WTC11 (cell line): ENCODE measurements at regions not wholly inside any gene's neighbourhood (a gene's known extent, or its start where the extent isn't known, plus 50 kb on each side); places are given as distances from the start of the nearest gene placed in this dataset.

Experiments
- CBFB ChIP-seq: sonication (generic); formaldehyde crosslinking; IDR thresholded peaks from 2 replicates; pipeline ENCODE4 v1.8.1; 2022; ENCODE audit warnings: mild to moderate bottlenecking, low read depth, missing genetic modification reagents
- CREB1 ChIP-seq: sonication (generic); formaldehyde crosslinking; IDR thresholded peaks from 2 replicates; pipeline ENCODE4 v1.8.0; 2023; ENCODE audit warnings: mild to moderate bottlenecking, missing genetic modification reagents
- CREM ChIP-seq: sonication (generic); formaldehyde crosslinking; IDR thresholded peaks from 2 replicates; pipeline ENCODE4 v1.8.1; 2022; ENCODE audit warnings: mild to moderate bottlenecking, missing genetic modification reagents, moderate library complexity
- CTCF ChIP-seq: fragments of 200-600 bp; IDR thresholded peaks from 2 replicates; pipeline ENCODE4 v1.8.0; 2022; ENCODE audit warnings: antibody characterized with exemption
- ELF4 ChIP-seq: sonication (generic); formaldehyde crosslinking; IDR thresholded peaks from 2 replicates; pipeline ENCODE4 v1.8.1; 2022; ENCODE audit warnings: low read depth, mild to moderate bottlenecking, moderate library complexity, missing genetic modification reagents
- ETV6 ChIP-seq: sonication (generic); formaldehyde crosslinking; IDR thresholded peaks from 2 replicates; pipeline ENCODE4 v1.8.1; 2022; ENCODE audit warnings: mild to moderate bottlenecking, missing genetic modification reagents
- FOXP1 ChIP-seq: sonication (generic); formaldehyde crosslinking; IDR thresholded peaks from 2 replicates; pipeline ENCODE4 v1.8.0; 2022; ENCODE audit warnings: missing genetic modification reagents, mild to moderate bottlenecking, moderate library complexity, borderline replicate concordance
- OVOL2 ChIP-seq: fragments of 250-450 bp; sonication (Bioruptor Pico); IDR thresholded peaks from 2 replicates; pipeline ENCODE4 v1.9.0; 2021; ENCODE audit warnings: mild to moderate bottlenecking, borderline replicate concordance
- SP1 ChIP-seq: sonication (generic); formaldehyde crosslinking; conservative IDR thresholded peaks from 2 replicates; pipeline ENCODE4 v1.8.1; 2022; ENCODE audit warnings: missing genetic modification reagents
- TCF7 ChIP-seq: sonication (generic); formaldehyde crosslinking; IDR thresholded peaks from 2 replicates; pipeline ENCODE4 v1.8.0; 2022; ENCODE audit warnings: mild to moderate bottlenecking, low read depth, missing genetic modification reagents, moderate library complexity
- ZNF317 ChIP-seq: sonication (generic); formaldehyde crosslinking; IDR thresholded peaks from 2 replicates; pipeline ENCODE4 v1.8.1; 2023; ENCODE audit warnings: low read depth, mild to moderate bottlenecking, moderate library complexity, missing genetic modification reagents, borderline replicate concordance
- TF ChIP-seq, protein P1 (sequence below): sonication (generic); formaldehyde crosslinking; IDR thresholded peaks from 2 replicates; pipeline ENCODE4 v1.8.0; 2023; ENCODE audit warnings: missing genetic modification reagents, mild to moderate bottlenecking, borderline replicate concordance
- TF ChIP-seq, protein P2 (sequence below): sonication (generic); formaldehyde crosslinking; IDR thresholded peaks from 2 replicates; pipeline ENCODE4 v1.8.0; 2022; ENCODE audit warnings: mild to moderate bottlenecking, missing genetic modification reagents

DNA sequence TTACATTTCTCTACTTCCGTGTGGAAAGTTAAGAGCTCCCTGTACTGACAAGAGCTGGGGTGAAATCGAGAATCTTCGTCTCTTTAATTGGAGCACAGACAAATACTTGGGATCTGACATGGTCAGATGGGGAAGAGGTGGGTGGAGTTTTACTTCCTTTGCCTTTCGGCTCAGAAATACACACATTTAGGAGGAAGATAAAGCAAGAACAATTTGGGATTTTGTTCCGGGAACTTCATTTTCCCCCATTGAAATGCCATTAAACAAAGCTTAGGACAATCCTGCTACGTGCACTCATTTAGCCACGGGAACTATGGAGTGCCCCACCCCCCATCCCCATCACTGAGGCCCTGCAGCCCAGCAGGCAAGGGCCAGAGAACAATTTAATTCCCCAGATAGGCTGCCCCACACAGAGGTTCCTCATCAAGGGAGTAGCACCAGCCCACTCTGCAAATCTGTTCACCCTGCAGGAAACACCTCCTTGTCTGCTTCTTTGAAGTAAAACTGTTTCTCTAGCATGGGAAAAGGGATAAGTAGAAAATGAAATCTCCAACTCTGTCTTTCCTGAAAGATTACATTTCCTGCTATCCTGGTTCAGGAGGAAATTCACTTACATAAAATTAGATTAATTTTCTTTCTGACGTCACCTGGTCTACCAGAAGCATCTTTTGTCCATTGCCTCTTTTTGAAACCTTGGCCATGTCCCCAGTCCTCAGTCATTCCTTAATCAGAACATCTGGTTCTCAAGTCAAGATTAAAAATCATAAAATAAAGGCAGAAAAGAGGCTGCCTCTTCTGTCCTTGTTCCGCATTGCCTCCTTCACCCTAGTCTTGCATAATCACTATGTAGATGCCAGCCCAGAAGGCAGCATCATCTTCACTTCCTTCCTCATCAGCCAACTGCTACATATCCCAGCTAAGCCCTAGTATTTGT, 206.4 kb downstream of the ENC1 start:
- TF ChIP-seq CTCF (no peak), FOXP1 (CRISPR knock-in tag) (no peak), TCF7 (no peak), OVOL2 (CRISPR knock-in tag) (no peak), SP1 (no peak), ZNF317 (CRISPR knock-in tag) (no peak), ELF4 (CRISPR knock-in tag) (no peak), ETV6 (CRISPR knock-in tag) (no peak), CREB1 (CRISPR knock-in tag) (no peak), CBFB (CRISPR knock-in tag) (no peak), CREM (CRISPR knock-in tag) (no peak)
- TF ChIP-seq, protein P1, sequence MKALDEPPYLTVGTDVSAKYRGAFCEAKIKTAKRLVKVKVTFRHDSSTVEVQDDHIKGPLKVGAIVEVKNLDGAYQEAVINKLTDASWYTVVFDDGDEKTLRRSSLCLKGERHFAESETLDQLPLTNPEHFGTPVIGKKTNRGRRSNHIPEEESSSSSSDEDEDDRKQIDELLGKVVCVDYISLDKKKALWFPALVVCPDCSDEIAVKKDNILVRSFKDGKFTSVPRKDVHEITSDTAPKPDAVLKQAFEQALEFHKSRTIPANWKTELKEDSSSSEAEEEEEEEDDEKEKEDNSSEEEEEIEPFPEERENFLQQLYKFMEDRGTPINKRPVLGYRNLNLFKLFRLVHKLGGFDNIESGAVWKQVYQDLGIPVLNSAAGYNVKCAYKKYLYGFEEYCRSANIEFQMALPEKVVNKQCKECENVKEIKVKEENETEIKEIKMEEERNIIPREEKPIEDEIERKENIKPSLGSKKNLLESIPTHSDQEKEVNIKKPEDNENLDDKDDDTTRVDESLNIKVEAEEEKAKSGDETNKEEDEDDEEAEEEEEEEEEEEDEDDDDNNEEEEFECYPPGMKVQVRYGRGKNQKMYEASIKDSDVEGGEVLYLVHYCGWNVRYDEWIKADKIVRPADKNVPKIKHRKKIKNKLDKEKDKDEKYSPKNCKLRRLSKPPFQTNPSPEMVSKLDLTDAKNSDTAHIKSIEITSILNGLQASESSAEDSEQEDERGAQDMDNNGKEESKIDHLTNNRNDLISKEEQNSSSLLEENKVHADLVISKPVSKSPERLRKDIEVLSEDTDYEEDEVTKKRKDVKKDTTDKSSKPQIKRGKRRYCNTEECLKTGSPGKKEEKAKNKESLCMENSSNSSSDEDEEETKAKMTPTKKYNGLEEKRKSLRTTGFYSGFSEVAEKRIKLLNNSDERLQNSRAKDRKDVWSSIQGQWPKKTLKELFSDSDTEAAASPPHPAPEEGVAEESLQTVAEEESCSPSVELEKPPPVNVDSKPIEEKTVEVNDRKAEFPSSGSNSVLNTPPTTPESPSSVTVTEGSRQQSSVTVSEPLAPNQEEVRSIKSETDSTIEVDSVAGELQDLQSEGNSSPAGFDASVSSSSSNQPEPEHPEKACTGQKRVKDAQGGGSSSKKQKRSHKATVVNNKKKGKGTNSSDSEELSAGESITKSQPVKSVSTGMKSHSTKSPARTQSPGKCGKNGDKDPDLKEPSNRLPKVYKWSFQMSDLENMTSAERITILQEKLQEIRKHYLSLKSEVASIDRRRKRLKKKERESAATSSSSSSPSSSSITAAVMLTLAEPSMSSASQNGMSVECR: no peak
- TF ChIP-seq, protein P2, sequence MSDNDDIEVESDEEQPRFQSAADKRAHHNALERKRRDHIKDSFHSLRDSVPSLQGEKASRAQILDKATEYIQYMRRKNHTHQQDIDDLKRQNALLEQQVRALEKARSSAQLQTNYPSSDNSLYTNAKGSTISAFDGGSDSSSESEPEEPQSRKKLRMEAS: no peak
